Left cardiac atrium (tissue), 4 donors: ENCODE measurements at regions not wholly inside any gene's neighbourhood (a gene's known extent, or its start where the extent isn't known, plus 50 kb on each side); places are given as distances from the start of the nearest gene placed in this dataset.
A peak's percentile ranks its signal among the peaks of the same experiment; 100 is the strongest.
"Not testable (repeated sequence)": the region's sequence is repeated elsewhere in the genome, so short reads cannot be mapped to it uniquely, and the experiment has no call there.

ENCODE experiments used
- ATAC-seq, 2 donors: fragments of 200-7000 bp; cut with Tn5 transposase; one replicate each; pipeline ENCODE4 v1.9.1; 2020; ENCODE audit warnings: mild to moderate bottlenecking in 2 of 2, moderate library complexity in 2 of 2
- DNase-seq: peaks from one replicate; pipeline ENCODE4 v3.0.0-alpha.2; 2020
- intact Hi-C, 2 donors: fragments of 100-400 bp; cut with DNase I; formaldehyde crosslinking; loops; one replicate each; pipeline versions ENCODE4 v1.14.1 to v1.15.1; 2022 to 2023
- donor health status: DM: no; HTN: yes; CAD: no.
- donor health status: DM: no; HTN: yes; CAD: no; lungs with severe emphysema.
- donor health status: DM: yes; HTN: yes; CAD: no.
- donor health status: Dilated cardiomyopathy.

DNA sequence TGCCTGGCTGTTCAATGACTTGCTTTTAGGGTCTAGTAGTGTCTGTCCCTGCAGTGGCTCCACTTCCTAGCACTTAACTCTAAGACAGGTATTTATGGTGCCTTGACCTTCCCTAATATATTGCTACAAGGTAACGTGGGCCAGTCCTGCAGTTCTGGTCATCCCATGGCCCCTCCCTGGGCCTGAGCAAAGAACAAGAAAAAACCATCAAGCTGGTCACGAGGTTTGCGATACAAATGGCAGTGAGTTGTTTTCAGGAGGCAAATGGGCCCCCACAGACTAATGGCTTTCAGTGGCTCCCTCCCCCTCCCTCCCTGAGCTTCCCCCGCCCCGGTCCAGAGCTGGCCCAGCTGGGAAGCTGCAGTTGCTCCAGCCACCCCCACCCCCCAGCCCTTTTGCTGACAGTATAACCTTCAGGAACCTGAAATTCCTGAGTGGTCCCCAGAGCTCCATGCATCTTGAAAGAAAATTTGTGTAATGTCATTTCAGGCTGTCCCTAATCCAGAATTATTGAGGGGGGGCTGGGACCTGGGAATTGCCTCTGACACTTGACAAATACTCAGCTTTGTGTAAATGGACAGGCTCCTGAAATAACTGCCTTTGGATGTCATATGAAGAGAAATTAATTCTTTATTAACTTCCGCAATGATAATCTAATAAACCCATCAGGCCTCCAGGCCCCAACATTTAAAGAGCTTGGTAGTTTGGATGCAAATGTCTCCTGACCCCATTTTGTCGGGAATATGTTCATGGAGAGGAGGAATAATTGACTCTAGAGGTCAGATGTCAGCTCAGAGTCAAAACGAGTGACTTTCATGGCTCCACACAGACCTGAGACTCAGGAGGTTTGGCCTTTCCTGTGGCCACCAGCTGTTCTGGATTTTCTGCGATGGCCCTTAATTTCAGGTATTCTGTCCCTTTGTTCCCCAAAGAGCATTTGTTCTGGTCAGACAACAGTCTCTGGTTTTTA lies 153.2 kb upstream of the TOP1 start:
- ATAC-seq, result no peak
- no peak for DNase-seq
- intact Hi-C loops, result no loop called here

DNA sequence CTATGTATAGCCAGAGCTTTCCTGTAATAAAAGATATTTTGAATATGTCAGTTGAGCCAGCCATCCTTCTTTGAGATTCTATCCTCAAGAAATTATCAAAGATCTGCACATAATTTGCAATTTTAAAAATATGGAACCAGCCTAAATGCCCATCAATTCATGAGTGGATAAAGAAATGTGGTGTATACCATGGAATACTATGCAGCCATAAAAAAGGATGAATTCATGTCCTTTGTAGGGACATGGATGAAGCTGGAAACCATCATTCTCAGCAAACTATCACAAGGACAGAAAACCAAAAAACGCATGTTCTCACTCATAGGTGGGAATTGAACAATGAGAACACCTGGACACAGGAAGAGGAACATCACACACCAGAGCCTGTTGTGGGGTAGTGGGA lies 150.5 kb upstream of the TOP1 start:
- ATAC-seq, DNase-seq, intact Hi-C loops: not testable (repeated sequence)

DNA sequence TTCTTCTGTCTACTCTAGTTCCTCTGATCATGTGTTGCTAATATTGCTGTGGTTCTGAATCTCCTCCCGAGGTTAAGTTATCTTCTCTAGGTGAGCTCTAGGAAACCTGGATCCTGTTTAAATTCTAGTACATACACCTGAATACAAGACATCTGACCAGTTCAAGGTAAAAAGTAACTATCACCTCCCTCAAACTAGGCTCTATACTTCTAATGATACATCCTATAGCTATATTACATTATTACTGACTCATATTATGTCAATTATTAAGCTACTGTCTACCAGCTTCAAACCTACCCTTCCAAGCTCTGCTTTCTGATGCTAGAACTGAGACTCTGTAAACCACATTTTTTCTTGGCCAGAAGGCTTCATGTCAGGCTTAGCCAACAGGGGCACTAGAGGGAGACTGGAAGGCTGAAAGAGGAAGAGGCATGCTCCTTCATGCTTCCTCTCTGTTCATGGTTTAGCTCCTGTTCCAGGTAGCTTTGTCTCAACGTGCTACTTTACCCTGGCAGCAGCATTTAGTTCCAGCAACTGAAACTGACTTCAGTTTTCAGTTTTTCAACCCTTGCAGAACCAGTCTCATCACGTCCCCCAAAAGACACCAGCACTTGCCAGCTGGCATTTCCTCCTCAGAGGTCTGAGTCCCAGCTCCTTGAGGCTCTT lies 148.4 kb upstream of the TOP1 start:
- intact Hi-C loops, result no loop called here
- ATAC-seq (no peak), DNase-seq (no peak)

DNA sequence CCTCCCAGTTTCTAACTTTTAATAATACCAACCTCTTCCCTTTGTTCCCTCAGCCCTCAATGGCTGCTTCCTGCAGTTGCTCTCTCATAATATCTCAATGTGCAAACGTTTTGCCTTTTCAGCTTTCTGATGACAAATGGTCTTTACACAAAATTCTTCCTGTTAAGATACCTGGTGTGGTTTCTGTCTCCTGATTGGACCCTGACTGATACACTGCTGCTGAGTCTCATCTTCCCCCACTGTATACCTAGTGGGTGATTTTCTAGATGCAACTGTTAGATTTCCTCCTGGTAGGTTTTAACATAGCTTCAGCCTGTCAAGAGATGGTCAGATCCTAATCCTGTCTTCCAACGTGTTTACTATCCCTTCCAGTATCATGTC lies 147.9 kb upstream of the TOP1 start:
- intact Hi-C loops, result no loop called here
- DNase-seq (no peak), ATAC-seq (no peak)

DNA sequence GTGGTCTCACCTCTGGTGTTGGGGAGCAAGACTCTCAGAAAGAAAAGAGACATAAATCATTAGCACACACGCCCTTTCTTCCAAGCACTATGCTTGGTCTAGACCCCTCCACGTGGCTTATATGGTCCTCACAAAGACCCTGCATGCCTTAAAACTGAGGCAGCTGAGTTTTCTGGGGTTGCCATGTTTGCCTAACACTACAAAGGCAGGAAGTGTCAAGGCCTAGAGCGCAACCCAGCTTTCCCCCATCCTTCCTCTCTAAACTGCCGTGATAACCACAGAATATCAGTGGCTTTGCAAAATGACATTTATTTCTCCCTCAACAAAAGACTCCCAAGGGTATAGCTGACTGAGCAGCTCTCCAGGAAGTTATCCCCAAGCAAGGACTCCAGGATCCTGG lies 146.5 kb upstream of the TOP1 start:
- no peak for ATAC-seq
- DNase-seq, result no peak
- intact Hi-C loops, result no loop called here

DNA sequence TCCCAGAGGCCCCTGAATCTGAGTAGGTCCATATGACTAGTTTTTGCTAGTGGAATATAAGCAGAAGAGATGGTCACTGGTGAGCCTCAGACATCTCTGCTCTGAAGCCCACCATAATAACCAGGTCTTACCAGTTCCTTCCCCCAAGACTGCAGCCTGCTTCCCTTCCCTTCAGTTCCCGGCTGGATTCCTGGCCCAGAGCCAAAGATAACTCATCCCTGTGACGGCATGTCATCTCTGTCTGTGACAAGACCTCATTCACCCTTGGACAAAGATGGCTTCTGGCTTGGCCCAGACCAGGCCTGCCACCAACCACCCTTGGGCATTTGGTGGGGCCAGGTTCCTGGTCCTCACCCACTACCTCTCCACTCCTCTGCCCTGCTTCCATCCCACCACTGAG lies 145.5 kb upstream of the TOP1 start:
- no peak for ATAC-seq
- intact Hi-C loops, result no loop called here
- no peak for DNase-seq

DNA sequence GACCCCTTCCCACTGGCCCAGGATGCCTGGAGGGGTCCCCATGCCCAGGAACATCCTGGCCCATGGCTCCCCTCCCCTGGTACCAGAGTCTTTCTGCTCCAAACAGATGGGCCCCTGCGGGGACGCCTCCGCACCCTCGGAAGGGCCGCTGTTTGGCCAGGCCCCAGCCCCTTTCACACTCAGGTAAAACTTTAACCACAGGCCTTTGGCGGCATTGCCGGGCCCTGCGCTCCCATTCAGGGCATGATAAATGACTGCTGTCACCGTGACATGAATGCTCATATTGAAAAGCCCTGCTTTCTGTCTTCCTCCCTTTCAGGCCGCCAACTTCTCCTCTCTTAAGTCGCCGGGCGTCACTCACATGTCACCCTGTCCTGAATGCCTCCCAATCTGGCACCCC lies 141.5 kb upstream of the TOP1 start:
- DNase-seq (no peak), ATAC-seq (no peak)
- intact Hi-C loops, result no loop called here

DNA sequence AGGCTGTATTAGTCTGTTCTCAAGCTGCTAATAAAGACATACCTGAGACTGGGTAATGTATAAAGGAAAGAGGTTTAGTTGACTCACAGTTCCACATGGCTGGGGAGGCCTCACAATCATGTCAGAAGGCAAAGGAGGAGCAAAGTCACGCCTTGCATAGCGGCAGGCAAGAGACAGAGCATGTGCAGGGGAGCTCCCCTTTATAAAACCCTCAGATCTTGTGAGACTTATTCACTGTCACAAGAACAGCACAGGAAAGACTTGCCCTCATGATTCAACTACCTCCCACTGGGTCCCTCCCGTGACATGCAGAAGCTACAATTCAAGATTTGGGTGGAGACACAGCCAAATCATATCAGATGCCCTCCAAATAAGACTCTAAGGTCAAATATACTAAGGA lies 139.4 kb upstream of the TOP1 start:
- DNase-seq, intact Hi-C loops, ATAC-seq: not testable (repeated sequence)

DNA sequence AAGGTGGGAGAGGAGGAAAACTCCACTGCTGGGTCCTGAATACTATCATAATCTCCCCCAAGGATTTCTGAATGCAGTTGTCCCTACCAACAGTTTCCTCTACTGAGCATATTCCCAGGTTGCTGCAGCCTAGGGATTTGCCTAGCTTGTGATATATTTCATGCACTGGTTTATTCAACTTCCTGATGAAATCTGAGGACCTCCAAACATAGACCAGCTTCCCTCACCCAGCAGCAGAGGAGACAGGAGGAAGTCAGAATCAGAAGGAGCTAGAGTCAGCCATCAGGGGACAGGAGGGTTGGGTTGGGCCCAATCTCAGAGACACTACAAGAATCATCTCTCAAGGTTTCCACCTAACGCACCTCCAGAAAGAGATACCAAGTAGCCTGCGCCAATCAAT lies 138.4 kb upstream of the TOP1 start:
- intact Hi-C loops, result no loop called here
- DNase-seq, result no peak
- no peak for ATAC-seq

DNA sequence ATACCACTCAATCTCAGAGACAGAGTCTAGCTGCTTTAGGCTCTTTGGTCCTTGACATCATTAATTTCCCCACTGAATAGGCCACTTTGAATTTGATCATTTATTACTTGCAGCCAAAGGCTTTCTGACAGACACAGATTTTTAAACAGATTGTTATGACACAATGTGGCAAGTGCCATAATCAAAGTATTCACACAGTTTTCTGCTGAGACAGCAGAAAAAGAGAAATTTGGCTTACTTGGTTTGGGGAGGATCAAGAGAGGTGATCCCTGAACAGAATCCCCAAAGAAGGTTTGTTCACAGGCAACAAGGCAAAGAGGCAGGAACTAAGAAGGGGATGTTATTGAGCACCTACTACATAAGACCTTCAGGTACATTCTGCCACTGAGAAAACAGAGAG lies 138.0 kb upstream of the TOP1 start:
- no peak for ATAC-seq
- intact Hi-C loops, result no loop called here

DNA sequence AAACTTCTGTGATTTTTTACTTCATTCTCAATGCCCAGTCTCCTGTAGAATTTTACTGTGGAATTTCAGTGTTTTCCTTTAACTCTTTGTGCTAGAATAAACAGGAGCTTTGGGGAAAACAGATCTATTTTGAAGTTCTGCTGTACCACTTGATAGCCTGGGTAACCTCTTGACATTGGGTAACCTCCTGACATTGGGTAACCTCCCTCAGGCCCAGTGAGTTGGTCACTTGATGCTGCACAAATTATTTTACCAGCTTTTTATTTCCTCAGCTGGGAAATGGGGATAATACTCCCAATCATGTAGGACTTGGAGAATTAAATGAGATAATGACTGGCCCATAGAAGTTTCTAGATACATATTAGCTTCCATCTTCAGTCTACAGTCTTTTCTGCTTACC lies 137.3 kb upstream of the TOP1 start:
- intact Hi-C loops, result no loop called here
- ATAC-seq, result no peak

More for the DNA sequence above, 138.0 kb upstream of the TOP1 start:
- DNase-seq, result no peak

DNA sequence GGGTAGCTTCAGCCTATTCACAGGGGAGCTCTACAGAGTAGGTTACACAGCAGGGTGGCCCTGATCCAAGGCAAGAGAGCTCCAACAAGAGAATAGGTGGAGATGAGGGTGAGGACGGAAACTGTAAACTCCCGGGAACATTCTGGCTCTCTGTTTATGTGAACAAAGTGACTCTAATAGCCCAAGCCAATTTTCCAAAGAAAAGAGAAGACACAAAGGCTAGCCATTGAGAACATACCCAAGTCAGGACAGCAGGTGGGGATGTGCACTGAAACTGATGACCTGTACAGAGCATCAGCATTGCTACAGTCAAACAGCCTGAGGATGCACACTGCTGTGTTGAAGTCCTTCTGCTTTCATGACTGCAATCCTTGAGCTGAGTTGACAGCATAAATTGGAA lies 136.0 kb upstream of the TOP1 start:
- ATAC-seq (peak in 1 of 2 donors; percentile 27), DNase-seq (no peak)
- intact Hi-C loops, result no loop called here

More for the DNA sequence above, 137.3 kb upstream of the TOP1 start:
- no peak for DNase-seq

DNA sequence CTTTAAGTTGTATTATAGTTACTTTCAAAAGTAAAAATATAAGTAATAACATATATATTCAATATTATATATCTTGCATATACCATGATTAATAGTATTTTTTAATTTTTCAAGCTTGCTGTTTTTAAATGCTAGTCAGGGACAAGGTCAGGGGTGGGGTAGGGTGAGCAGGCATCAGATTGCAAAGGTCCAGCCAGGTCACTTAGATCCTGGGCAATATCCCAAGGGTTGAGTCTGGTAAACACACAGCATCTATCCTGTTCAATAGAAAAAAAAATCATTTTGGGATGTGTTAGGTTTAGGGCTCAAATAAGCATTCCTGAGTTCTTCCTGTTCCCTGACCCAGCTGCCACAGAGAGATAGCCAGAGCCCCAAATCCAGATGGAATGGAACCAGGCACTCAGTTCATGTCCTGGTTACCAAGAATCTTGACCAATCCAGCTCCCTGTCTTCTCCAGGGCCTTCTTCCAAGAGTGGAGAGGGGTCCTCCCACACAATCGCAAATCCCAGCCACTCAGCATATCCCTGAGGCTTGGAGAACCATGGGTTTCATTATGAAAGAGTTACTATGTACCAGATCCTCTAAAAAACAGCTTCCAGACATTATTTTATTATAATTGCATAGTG lies 134.9 kb upstream of the TOP1 start:
- DNase-seq (peak; percentile 22), ATAC-seq (peak; percentile 37 to 59)
- intact Hi-C loops, result no loop called here

DNA sequence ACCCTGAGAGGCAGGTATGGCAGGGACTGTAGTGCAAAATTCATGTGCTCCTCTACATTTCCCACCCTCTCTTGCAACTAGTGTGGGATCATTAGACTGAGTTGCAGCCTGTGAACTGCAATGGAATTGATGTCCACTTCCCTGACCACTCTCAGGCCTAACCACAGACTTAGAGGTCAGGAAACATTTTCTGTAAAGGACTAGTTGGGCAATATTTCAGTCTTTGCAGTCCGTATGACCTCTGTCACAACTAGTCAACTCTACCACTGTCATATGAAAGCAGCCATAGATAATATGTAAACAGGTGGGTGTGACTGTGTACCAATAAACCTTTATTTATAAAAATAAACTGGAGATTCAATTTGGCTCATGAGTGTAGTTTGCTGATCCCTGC lies 134.4 kb upstream of the TOP1 start:
- DNase-seq, result no peak

DNA sequence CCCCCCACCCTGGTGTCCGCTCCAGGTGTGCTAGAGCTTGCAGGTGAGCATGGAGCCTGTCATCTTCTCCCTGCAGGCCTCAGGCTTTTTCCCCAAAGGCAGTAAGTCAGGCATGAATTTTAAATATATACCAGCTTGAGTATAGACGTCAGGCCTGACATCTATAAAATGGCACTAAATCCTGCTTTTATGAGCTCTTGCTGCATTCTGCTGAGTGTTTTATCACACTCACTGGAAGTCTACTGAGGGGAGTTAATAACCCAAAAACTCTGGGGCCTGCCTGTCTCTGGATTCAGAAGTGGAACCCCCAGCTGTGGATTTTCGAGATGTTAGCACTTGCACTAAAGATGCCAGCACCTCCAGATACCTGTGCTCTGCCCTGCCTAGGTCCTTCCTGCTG lies 133.4 kb upstream of the TOP1 start:
- no peak for ATAC-seq
- intact Hi-C loops, result no loop called here
- DNase-seq, result no peak

More for the DNA sequence above, 134.4 kb upstream of the TOP1 start:
- intact Hi-C loops, result no loop called here
- ATAC-seq, result no peak

DNA sequence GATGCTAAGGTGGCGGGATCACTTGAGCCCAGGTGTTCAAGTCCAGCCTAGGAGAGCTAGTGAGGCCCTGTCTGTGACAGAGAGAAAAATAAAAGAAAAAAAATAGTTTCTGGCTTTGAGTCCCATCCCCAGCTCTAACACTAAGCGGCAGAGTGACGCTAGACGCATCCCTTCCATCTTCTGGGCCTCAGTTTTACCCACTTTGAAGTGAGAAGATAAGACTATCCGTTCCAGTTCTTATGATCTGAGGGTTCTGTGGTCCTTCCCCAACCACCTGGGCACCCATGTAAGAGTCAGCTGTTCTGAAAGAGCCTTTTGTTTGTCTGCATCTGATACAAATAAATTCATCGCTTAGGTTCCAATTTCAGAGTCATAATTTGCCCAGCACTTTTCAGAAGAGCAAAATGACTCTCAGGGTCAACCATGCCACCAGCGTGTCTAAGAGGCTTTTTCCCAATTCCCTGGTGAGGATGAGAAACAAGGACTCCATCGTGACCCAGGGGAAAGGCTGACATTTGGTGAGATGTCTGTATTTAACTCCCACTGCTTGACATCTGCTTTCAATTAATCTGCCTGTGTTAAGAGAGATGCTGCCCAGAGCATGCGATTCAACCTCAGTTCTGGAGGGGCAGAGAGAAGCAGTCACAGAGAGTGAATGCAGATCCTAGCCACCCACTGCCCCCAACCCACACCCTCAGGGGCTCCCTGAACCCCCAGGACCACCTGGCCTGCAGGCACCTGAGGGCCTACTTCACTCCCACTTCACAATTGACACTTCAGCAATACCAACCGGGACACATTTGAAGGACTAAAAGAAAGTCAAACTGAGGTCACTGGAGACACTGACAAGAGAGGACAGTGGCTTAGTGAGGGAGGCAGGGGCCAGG lies 131.6 kb upstream of the TOP1 start:
- no peak for ATAC-seq
- intact Hi-C loops, result no loop called here

DNA sequence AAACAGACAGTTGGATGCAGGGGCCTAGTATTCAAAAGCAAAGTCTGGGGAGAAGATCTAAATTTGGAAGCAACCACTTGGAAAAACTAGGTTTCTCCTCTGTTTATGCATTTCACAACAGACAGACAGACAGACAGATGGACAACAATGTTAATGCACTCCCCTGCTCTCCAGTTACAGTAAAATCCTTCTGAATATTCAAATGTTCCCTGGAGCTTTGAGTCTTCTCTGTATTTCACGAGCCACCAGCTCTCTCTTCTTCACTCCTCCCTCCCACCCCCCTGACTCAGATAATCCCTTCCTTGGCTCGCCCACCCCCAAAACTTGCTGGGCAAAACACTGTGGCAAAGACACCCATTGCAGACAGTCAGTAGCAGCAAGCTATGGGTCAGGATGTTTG lies 129.3 kb upstream of the TOP1 start:
- intact Hi-C loops, result no loop called here
- DNase-seq, result no peak
- no peak for ATAC-seq

More for the DNA sequence above, 131.6 kb upstream of the TOP1 start:
- no peak for DNase-seq

DNA sequence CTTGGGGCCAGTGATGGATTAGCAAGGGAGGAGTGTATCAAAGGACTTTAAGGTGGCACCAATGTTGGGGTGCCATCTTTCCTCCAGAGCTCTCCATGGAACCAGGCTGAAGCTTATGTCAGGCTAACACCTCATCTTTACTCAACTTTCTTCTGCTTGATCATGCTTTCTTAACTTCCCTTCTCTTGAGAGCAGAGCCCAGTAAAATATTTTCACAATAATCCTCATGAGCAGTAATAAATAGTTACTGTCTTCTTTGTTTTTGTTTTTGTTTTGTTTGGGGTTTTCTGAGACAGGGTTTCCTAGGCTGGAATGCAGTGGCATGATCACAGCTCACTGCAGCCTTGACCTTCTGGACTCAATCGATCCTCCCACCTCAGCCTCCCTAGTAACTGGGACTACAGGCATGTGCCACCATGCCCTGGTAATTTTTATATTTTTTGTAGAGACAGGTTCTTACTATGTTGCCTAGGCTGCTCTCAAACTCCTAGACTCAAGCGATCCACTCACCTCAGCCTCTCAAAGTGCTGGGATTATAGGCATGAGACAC lies 127.9 kb upstream of the TOP1 start:
- no peak for DNase-seq
- ATAC-seq, result no peak
- intact Hi-C loops, result no loop called here

DNA sequence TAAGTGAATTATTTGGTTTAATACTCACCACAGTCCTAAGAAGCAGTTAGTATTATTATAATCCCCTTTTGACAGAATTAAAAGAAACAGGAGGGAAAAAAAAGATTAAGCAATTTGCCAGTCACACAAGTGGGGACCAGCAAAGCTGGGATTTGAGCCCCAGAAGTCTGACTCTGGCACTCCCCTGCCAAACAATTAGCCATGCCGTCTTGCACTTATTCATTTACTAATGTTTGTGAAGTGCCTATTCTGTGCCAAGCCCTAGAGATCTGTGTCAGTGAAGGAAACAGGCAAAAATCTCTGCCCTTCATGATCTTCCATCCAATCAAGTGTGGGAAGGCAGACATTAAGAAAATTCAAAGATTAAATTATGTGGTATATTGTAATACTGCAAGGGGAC lies 126.0 kb upstream of the TOP1 start:
- DNase-seq (no peak), ATAC-seq (no peak)
- intact Hi-C loops, result no loop called here
